Activated naive CD4-positive, alpha-beta T cell treated with anti-CD3 and anti-CD28 coated beads, Interleukin-2, amount 10 ng/mL, durations not matched to agents 7 days and 5 days (primary cell): ENCODE measurements at regions not wholly inside any gene's neighbourhood (a gene's known extent, or its start where the extent isn't known, plus 50 kb on each side); places are given as distances from the start of the nearest gene placed in this dataset.

Experiments
- CTCF ChIA-PET: fragments of 350-600 bp; sonication (Branson Sonifier 250); formaldehyde crosslinking; loops from one replicate; lab custom pipeline; 2021; ENCODE audit warnings: antibody characterized with exemption; lab: Charles Lee
- DNase-seq: peaks from one replicate; pipeline ENCODE4 v3.0.0-alpha.2; 2020
- H3K27ac Mint-ChIP-seq: one replicate; pipeline ENCODE4 v1.8.0; 2021; ENCODE audit warnings: mild to moderate bottlenecking, moderate library complexity, mixed read lengths
- H3K27me3 Mint-ChIP-seq: one replicate; pipeline ENCODE4 v1.8.0; 2021; ENCODE audit warnings: mild to moderate bottlenecking, mixed read lengths
- H3K36me3 Mint-ChIP-seq: one replicate; pipeline ENCODE4 v1.8.0; 2021; ENCODE audit warnings: mixed read lengths
- H3K4me1 Mint-ChIP-seq: one replicate; pipeline ENCODE4 v1.8.0; 2021; ENCODE audit warnings: mixed read lengths
- H3K4me3 Mint-ChIP-seq: one replicate; pipeline ENCODE4 v1.8.0; 2021; ENCODE audit warnings: mild to moderate bottlenecking, moderate library complexity, mixed read lengths
- H3K9me3 Mint-ChIP-seq: one replicate; pipeline ENCODE4 v1.8.0; 2021; ENCODE audit warnings: mixed read lengths

DNA sequence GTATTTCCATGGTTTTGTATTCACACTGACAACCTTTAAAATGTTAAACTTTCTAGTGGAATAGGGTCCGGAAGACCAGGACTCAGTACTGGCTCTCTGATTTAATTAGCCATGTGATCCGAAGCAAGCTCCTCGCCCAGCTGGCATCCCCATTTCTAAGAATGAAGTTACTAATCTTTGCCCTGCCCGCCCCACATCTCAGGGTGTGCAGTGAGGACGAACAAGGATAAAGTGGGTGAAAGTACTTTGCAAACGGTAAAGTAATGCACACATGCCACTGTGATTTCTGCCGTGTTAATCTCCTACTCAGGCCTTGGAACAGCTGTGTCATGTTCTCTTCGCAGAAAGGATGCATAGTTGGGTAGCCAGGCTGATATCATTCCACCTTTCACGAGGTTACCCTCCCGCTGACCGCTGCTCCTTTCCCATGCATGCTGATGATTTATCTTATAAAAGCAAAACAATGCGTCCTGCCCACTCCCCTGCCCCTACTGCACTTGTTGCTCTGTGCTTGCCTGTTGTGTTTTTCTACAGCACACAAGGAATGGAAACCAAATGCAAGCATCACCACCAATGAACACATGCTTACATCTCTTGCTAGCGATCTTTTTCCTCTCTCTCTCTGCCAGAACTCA is 539.0 kb downstream of the EFNB2 start:
- Mint-ChIP-seq H3K36me3 (no peaks in the 10 kb centered on the region), H3K9me3 (peaks cover 4% of the 10 kb centered on the region), H3K27me3 (no peaks in the 10 kb centered on the region), H3K4me1 (no peaks in the 10 kb centered on the region), H3K4me3 (no peak overlapping the region), H3K27ac (no peak overlapping the region)
- CTCF ChIA-PET, result no interaction called here
- DNase-seq, result no peak

GRCh38 chr13:105994340-105994739 is 541.1 kb downstream of the EFNB2 start:
- Mint-ChIP-seq H3K9me3 (peaks cover 4% of the 10 kb centered on the region), H3K36me3 (no peaks in the 10 kb centered on the region), H3K27ac (no peak overlapping the region), H3K27me3 (no peaks in the 10 kb centered on the region), H3K4me1 (no peaks in the 10 kb centered on the region), H3K4me3 (no peak overlapping the region)
- CTCF ChIA-PET, result no interaction called here
- no peak for DNase-seq

DNA sequence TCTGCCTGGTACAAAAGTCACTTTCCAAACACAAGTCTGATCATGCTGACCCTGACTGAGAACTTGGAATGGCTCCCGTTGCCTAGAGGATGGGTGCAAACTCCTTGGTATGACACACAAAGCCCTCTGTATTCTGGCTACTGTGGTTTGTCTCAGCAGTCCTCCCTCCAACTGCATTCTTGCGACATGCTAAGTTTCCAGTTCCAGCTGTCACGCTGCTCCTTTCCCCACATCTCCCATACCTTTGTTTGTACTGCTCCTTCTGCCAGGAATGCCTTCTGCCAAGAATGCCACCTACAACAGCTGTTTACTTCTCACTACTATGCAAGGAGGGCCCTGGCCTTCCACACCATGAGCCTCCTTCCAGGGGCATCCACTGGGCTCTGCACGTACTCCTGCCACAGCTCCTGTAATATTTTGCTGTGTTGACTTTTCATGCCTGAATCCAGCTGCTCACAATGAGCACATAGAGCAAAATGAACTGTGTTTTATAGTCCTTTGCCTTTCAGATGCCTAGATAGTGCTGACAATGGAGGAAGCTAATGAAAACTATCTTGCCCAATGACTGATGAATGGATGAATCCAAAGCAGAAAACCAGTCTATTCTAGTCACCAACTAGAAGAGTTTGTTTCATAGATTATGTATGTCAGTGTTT is 543.7 kb downstream of the EFNB2 start:
- DNase-seq, result no peak
- Mint-ChIP-seq H3K4me3 (no peak overlapping the region), H3K4me1 (no peaks in the 10 kb centered on the region), H3K9me3 (no peaks in the 10 kb centered on the region), H3K27me3 (no peaks in the 10 kb centered on the region), H3K27ac (no peak overlapping the region), H3K36me3 (no peaks in the 10 kb centered on the region)
- CTCF ChIA-PET, result no interaction called here

GRCh38 chr13:105991131-105991530 is 544.3 kb downstream of the EFNB2 start:
- H3K4me3 Mint-ChIP-seq, result no peak overlapping the region
- no peaks in the 10 kb centered on the region for H3K9me3 Mint-ChIP-seq
- no peaks in the 10 kb centered on the region for H3K27me3 Mint-ChIP-seq
- CTCF ChIA-PET, result no interaction called here
- no peaks in the 10 kb centered on the region for H3K4me1 Mint-ChIP-seq
- DNase-seq, result no peak
- H3K36me3 Mint-ChIP-seq, result no peaks in the 10 kb centered on the region
- H3K27ac Mint-ChIP-seq, result no peak overlapping the region

DNA sequence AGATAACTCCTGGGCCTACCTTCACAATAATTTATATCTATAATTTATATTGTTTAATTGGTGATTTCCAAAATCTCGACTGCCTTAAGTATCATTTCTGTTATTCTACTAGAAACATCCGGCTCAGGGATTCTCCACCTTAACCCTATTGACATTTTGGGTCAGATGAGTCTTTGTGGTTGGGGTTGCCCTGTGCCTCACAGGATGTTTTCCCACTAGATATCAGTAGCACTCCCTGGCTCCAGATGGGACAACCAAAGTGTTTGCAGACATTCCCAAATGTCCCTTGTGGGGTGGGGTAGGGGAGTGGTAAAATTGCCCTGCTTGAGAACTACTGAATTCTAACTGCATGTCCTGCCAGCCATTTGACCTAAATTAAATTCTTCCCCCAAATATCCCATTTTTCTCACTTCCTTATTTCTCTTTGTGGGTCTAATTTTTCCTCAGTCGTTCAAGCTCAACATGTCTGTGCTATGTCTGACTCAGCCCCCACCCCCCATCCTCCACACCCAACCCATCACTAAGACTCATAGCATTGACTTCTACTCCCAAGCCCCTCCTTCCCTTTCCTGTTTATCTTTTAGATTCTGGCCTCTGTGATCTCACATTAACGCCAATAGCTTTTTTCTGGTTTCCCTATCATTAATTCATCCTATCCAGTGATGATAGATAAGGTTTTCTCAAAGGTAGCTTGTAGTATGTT is 545.1 kb downstream of the EFNB2 start:
- CTCF ChIA-PET, result interaction anchor here (1.4 kb wide), 1 partner anchor 9 kb away, joined by 4 read pairs; no protein-coding TSS in a partner anchor
- Mint-ChIP-seq H3K27me3 (no peaks in the 10 kb centered on the region), H3K9me3 (no peaks in the 10 kb centered on the region), H3K27ac (no peak overlapping the region), H3K36me3 (no peaks in the 10 kb centered on the region), H3K4me3 (no peak overlapping the region), H3K4me1 (no peaks in the 10 kb centered on the region)
- DNase-seq, result no peak

GRCh38 chr13:105984646-105985045 is 550.8 kb downstream of the EFNB2 start:
- CTCF ChIA-PET, result no interaction called here
- Mint-ChIP-seq H3K27me3 (no peaks in the 10 kb centered on the region), H3K36me3 (no peaks in the 10 kb centered on the region), H3K9me3 (no peaks in the 10 kb centered on the region), H3K4me1 (no peaks in the 10 kb centered on the region), H3K4me3 (no peak overlapping the region), H3K27ac (no peak overlapping the region)
- DNase-seq, result no peak

DNA sequence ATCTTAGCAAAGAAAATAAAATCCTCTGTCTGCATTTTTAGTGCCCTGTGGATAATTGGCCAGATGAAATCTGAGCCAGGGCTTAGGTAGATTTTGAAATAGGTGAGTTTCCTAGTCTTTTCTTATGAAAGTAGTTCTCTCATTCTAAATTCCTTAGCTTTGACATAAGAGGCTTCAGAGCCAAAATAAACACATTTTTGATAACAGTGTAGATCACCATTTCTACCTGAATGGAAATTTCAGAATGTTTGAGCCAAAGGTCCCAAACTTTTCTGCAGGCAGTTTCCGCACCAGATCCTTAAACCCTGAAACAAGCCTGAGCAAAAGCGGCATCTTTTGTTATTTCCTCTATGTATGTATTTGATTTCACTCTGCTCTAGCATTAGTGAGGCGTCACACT is 551.2 kb downstream of the EFNB2 start:
- Mint-ChIP-seq H3K4me1 (no peaks in the 10 kb centered on the region), H3K36me3 (no peaks in the 10 kb centered on the region), H3K27me3 (no peaks in the 10 kb centered on the region), H3K9me3 (no peaks in the 10 kb centered on the region), H3K27ac (no peak overlapping the region), H3K4me3 (no peak overlapping the region)
- CTCF ChIA-PET, result no interaction called here
- DNase-seq, result no peak

DNA sequence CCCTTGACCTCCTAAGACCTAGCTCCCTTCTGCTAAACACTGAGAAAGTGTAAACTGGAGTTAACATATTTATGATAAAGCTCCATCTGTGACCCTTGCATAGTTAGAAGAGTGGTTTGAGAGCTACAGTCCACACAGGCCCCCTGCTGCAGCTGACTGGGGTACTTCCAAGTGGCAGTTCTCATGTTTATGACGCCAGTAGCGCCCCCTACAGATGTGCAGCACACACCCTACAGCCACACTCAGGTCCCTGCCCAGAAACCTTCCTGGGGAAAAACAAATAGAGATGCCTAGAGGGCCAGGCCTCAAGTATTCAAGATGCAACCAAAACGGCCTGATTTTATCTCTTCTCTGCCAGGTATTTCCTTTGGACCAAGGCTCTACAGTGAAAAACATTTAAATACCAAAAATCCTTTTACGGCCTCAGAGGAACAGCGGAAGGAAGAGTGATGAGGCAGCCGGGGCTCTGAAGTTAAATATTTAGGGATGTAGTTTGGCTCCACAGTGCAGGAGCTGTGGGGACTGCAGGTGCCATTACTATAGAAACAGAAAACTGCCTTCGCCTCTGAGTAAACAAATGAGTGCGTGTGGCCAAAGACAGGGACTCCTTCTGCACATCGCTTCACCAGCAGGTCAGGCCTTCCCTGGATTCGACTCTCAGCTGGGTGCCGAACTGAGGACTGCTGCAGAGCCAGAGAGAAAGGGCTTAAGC is 553.1 kb downstream of the EFNB2 start:
- H3K27me3 Mint-ChIP-seq, result no peaks in the 10 kb centered on the region
- no peaks in the 10 kb centered on the region for H3K9me3 Mint-ChIP-seq
- no peaks in the 10 kb centered on the region for H3K4me1 Mint-ChIP-seq
- H3K36me3 Mint-ChIP-seq, result no peaks in the 10 kb centered on the region
- CTCF ChIA-PET, result no interaction called here
- no peak overlapping the region for H3K27ac Mint-ChIP-seq
- DNase-seq, result no peak
- H3K4me3 Mint-ChIP-seq, result no peak overlapping the region

- H3K27ac Mint-ChIP-seq, result no peak overlapping the region
- no peaks in the 10 kb centered on the region for H3K4me1 Mint-ChIP-seq
- no peak for DNase-seq
- no peak overlapping the region for H3K4me3 Mint-ChIP-seq
- H3K9me3 Mint-ChIP-seq, result no peaks in the 10 kb centered on the region
- H3K36me3 Mint-ChIP-seq, result no peaks in the 10 kb centered on the region
- H3K27me3 Mint-ChIP-seq, result no peaks in the 10 kb centered on the region
- CTCF ChIA-PET, result no interaction called here
Measured at GRCh38 chr13:105979131-105980011, 556.1 kb downstream of the EFNB2 start.

- Mint-ChIP-seq H3K27ac (no peak overlapping the region), H3K9me3 (no peaks in the 10 kb centered on the region), H3K4me3 (no peak overlapping the region), H3K27me3 (no peaks in the 10 kb centered on the region), H3K36me3 (no peaks in the 10 kb centered on the region), H3K4me1 (no peaks in the 10 kb centered on the region)
- CTCF ChIA-PET, result no interaction called here
- DNase-seq, result no peak
Measured at GRCh38 chr13:105974380-105974779, 561.1 kb downstream of the EFNB2 start.

GRCh38 chr13:105972811-105973590 is 562.5 kb downstream of the EFNB2 start:
- Mint-ChIP-seq H3K27me3 (no peaks in the 10 kb centered on the region), H3K27ac (no peak overlapping the region), H3K9me3 (no peaks in the 10 kb centered on the region), H3K4me1 (no peaks in the 10 kb centered on the region), H3K4me3 (no peak overlapping the region), H3K36me3 (no peaks in the 10 kb centered on the region)
- no peak for DNase-seq
- CTCF ChIA-PET, result no interaction called here

DNA sequence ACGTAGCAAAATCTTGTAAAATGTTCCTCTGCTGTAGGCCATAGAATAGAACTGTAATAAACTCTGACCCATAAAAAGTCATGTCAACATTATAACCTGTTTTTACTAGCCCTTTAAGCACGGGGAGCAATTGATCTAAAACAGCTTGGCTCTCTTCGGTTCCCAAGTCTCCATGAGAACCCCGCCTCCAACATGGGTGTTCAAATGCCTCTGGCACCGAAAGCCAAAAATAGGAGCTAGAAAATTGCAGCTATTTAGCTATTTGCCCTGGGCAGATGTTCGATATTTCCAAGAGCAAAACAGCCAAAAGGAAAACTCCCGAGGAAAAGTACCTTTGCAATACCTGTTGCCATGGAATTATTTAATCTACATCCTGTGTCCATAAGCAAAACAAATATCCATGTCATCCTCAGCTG is 563.1 kb downstream of the EFNB2 start:
- Mint-ChIP-seq H3K9me3 (no peaks in the 10 kb centered on the region), H3K36me3 (no peaks in the 10 kb centered on the region), H3K27me3 (no peaks in the 10 kb centered on the region), H3K4me1 (no peaks in the 10 kb centered on the region), H3K27ac (no peak overlapping the region), H3K4me3 (no peak overlapping the region)
- CTCF ChIA-PET, result no interaction called here
- DNase-seq, result no peak

- no peaks in the 10 kb centered on the region for H3K36me3 Mint-ChIP-seq
- CTCF ChIA-PET, result no interaction called here
- no peak for DNase-seq
- no peaks in the 10 kb centered on the region for H3K27me3 Mint-ChIP-seq
- no peaks in the 10 kb centered on the region for H3K4me1 Mint-ChIP-seq
- H3K27ac Mint-ChIP-seq, result no peak overlapping the region
- no peak overlapping the region for H3K4me3 Mint-ChIP-seq
- H3K9me3 Mint-ChIP-seq, result no peaks in the 10 kb centered on the region
Measured at GRCh38 chr13:105971738-105972137, 563.7 kb downstream of the EFNB2 start.
